ENCODE measurements at regions not wholly inside any gene's neighbourhood (a gene's known extent, or its start where the extent isn't known, plus 50 kb on each side); places are given as distances from the start of the nearest gene placed in this dataset.
"Not testable (repeated sequence)": the region's sequence is repeated elsewhere in the genome, so short reads cannot be mapped to it uniquely, and the experiment has no call there.

GRCh38 chr5:15001517-15001916 lies 129.9 kb upstream of the ANKH start:
- H3K4me3 ChIP-seq (ENCODE audit: control insufficient read depth, low read depth, low read length) = no peak overlapping the region
- no peak for DNase-seq (ENCODE audit: low read depth)
- TF ChIP-seq CTCF (conservative IDR thresholded peaks at IDR 0.05; ENCODE audit: control insufficient read depth, insufficient read depth, low read depth, low read length) = no peak

- no peak overlapping the region for H3K4me3 ChIP-seq (ENCODE audit: control insufficient read depth, low read depth, low read length)
- TF ChIP-seq CTCF (conservative IDR thresholded peaks at IDR 0.05; ENCODE audit: control insufficient read depth, insufficient read depth, low read depth, low read length) = no peak
- DNase-seq (ENCODE audit: low read depth) = no peak
These were observed 126.9 kb upstream of the ANKH start for GRCh38 chr5:14998491-14998890.

GRCh38 chr5:14996997-14997396 lies 125.4 kb upstream of the ANKH start:
- no peak for TF ChIP-seq CTCF (conservative IDR thresholded peaks at IDR 0.05; ENCODE audit: control insufficient read depth, insufficient read depth, low read depth, low read length)
- H3K4me3 ChIP-seq (ENCODE audit: control insufficient read depth, low read depth, low read length) = no peak overlapping the region
- DNase-seq (ENCODE audit: low read depth) = no peak

- no peak overlapping the region for H3K4me3 ChIP-seq (ENCODE audit: control insufficient read depth, low read depth, low read length)
- DNase-seq (ENCODE audit: low read depth) = no peak
- no peak for TF ChIP-seq CTCF (conservative IDR thresholded peaks at IDR 0.05; ENCODE audit: control insufficient read depth, insufficient read depth, low read depth, low read length)
These were observed 123.7 kb upstream of the ANKH start for GRCh38 chr5:14995229-14995628.

GRCh38 chr5:14993459-14994133 lies 122.0 kb upstream of the ANKH start:
- not testable (repeated sequence) for H3K4me3 ChIP-seq (ENCODE audit: control insufficient read depth, low read depth, low read length); DNase-seq (ENCODE audit: low read depth)

- H3K4me3 ChIP-seq (ENCODE audit: control insufficient read depth, low read depth, low read length); DNase-seq (ENCODE audit: low read depth): not testable (repeated sequence)
These were observed 121.3 kb upstream of the ANKH start for GRCh38 chr5:14992751-14993458.

GRCh38 chr5:14988223-14988622 lies 116.6 kb upstream of the ANKH start:
- no peak for TF ChIP-seq CTCF (conservative IDR thresholded peaks at IDR 0.05; ENCODE audit: control insufficient read depth, insufficient read depth, low read depth, low read length)
- DNase-seq (ENCODE audit: low read depth) = no peak
- H3K4me3 ChIP-seq (ENCODE audit: control insufficient read depth, low read depth, low read length) = no peak overlapping the region

- no peak for DNase-seq (ENCODE audit: low read depth)
- no peak for TF ChIP-seq CTCF (conservative IDR thresholded peaks at IDR 0.05; ENCODE audit: control insufficient read depth, insufficient read depth, low read depth, low read length)
- no peak overlapping the region for H3K4me3 ChIP-seq (ENCODE audit: control insufficient read depth, low read depth, low read length)
These were observed 114.8 kb upstream of the ANKH start for GRCh38 chr5:14986413-14986812.

Measured in fibroblast of mammary gland (primary cell).